Activated naive CD4-positive, alpha-beta T cell treated with anti-CD3 and anti-CD28 coated beads, Interleukin-2, amount 50 U/mL, for 24 hours (primary cell): ENCODE measurements at regions not wholly inside any gene's neighbourhood (a gene's known extent, or its start where the extent isn't known, plus 50 kb on each side); places are given as distances from the start of the nearest gene placed in this dataset.
"Not testable (repeated sequence)": the region's sequence is repeated elsewhere in the genome, so short reads cannot be mapped to it uniquely, and the experiment has no call there.

Experiments used
- H3K27ac Mint-ChIP-seq: one replicate; pipeline ENCODE4 v1.8.0; 2021; ENCODE audit warnings: mild to moderate bottlenecking, mixed read lengths
- H3K27me3 Mint-ChIP-seq: one replicate; pipeline ENCODE4 v1.8.0; 2021; ENCODE audit warnings: mixed read lengths
- H3K36me3 Mint-ChIP-seq: one replicate; pipeline ENCODE4 v1.8.0; 2021; ENCODE audit warnings: mixed read lengths
- H3K4me1 Mint-ChIP-seq: one replicate; pipeline ENCODE4 v1.8.0; 2021; ENCODE audit warnings: mixed read lengths
- H3K4me3 Mint-ChIP-seq: one replicate; pipeline ENCODE4 v1.8.0; 2021; ENCODE audit warnings: mild to moderate bottlenecking, mixed read lengths
- H3K9me3 Mint-ChIP-seq: one replicate; pipeline ENCODE4 v1.8.0; 2021; ENCODE audit warnings: mixed read lengths

DNA sequence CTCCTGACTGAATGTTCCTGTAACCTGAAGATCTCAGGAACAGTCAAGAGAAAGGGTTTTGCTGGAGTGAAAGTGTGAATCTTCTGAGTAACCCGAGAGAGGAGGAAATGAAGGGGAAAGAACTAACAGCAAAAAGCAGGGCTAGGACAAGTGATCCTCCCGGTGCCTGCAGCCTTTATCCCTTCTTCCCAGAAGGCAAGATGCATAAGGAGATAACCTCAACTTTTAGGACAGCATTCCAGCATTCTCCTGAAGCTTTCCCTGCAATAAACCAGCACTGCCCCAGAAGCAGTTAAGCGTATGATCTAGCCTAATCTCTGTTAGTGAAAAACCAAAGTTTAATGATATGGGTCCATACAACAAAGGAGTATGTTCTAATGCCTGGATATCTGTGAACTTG lies 298.8 kb downstream of the MEX3B start:
- Mint-ChIP-seq H3K27me3 (peaks cover 11% of the 10 kb centered on the region), H3K4me3 (no peak overlapping the region), H3K36me3 (no peaks in the 10 kb centered on the region), H3K4me1 (no peaks in the 10 kb centered on the region), H3K27ac (no peak overlapping the region), H3K9me3 (no peaks in the 10 kb centered on the region)

DNA sequence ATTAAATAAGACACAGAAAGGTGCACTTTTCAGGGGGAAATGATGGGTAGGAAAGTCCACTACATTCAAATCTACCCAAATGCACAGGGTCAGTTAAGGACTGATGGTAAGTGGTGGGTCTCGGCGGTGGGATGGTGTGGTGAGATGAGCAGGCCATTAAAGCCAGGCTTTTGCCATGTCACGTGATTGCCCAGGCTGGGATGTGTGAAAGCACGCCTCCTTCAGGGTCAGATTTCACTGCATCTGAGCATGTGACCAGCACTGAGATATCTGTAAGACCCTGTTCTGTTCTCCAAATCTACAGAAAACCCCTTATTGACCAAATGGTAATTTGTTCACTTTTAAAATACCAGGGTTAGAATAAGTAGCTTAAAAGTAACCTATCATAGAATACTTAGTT lies 301.5 kb downstream of the MEX3B start:
- Mint-ChIP-seq H3K27ac (no peak overlapping the region), H3K27me3 (peaks cover 7% of the 10 kb centered on the region), H3K36me3 (no peaks in the 10 kb centered on the region), H3K9me3 (no peaks in the 10 kb centered on the region), H3K4me1 (no peaks in the 10 kb centered on the region), H3K4me3 (no peak overlapping the region)

DNA sequence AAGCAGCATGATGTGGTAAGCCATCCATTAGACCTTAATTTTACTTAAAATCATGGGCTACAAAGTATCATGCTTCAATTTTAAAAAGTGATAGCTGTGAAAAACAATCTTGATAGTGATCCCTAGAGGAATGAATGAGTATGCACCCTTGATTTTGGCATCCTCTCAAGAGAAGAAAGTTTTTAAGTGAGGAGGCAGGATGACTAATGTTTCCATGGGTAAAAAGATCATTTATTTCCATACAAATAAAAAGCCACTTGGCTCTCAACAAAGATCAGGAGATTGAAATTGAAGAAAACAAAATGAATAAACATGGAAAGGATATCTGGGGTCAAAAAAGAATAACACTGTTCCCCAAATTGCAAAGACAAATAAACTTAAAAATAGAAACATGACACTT lies 305.4 kb downstream of the MEX3B start:
- no peaks in the 10 kb centered on the region for H3K36me3 Mint-ChIP-seq
- H3K4me3 Mint-ChIP-seq = no peak overlapping the region
- peaks cover 5% of the 10 kb centered on the region for H3K9me3 Mint-ChIP-seq
- peaks cover 5% of the 10 kb centered on the region for H3K27me3 Mint-ChIP-seq
- no peaks in the 10 kb centered on the region for H3K4me1 Mint-ChIP-seq
- no peak overlapping the region for H3K27ac Mint-ChIP-seq

DNA sequence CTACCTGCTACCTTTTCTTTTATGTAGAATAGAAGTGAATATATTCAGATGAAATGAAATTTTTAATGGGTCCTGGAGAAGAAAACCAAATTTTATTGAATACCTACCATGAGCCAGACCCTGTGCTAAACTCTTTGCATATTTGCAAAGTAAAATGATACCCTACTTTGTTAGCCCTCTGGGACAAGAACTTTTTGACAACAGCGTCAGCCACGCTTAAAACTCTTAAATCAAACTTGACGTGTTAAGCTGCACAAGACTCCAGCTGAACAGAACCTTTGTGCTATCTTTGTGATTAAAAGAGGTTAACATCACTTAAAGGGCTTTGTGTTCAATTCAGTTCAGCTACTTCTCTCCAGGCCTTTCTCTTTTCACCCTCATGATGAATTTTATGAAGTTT lies 316.5 kb downstream of the MEX3B start:
- no peaks in the 10 kb centered on the region for H3K4me1 Mint-ChIP-seq
- no peaks in the 10 kb centered on the region for H3K36me3 Mint-ChIP-seq
- H3K27ac Mint-ChIP-seq = no peak overlapping the region
- H3K27me3 Mint-ChIP-seq = peaks cover 3% of the 10 kb centered on the region
- H3K4me3 Mint-ChIP-seq = no peak overlapping the region
- H3K9me3 Mint-ChIP-seq = no peaks in the 10 kb centered on the region

DNA sequence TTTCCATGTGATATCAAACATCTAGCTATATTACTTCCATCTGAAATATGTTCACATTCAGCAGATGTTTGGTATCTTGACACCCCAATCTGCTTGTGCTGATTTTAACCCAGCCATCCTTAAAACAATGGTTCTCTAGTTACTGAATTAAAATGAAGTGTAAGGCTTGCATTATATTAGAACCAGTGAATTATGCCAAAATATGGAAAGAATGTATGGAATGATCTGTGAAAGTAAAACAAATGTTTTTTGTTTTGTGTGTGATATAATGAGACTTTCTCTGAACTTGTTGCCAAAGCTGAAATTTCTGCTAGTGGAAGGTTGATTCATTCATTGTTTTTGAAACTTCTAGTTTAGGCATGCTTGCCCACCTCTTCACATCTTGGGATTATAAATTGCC lies 317.1 kb downstream of the MEX3B start:
- H3K27me3 Mint-ChIP-seq = peaks cover 3% of the 10 kb centered on the region
- H3K27ac Mint-ChIP-seq = no peak overlapping the region
- H3K9me3 Mint-ChIP-seq = no peaks in the 10 kb centered on the region
- no peaks in the 10 kb centered on the region for H3K36me3 Mint-ChIP-seq
- H3K4me1 Mint-ChIP-seq = no peaks in the 10 kb centered on the region
- no peak overlapping the region for H3K4me3 Mint-ChIP-seq

DNA sequence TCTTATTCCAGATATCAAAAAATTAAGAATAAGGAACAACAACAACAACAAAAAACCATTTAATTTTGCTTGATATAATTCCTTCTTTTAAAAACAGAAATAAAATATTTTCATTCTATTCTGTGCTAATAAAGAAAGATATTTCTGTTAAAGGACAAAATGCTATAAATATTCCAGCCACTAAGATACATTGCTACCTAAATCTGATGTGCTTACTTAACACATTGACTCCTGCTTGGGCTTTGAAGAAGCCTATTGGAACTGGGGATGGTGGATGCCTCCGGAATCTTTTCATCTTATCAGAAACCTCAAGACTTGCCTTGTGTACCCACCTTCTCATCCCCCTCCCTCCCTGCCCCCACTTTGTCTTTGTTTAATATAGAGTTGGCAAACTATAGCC lies 320.2 kb downstream of the MEX3B start:
- Mint-ChIP-seq H3K36me3 (no peaks in the 10 kb centered on the region), H3K4me1 (no peaks in the 10 kb centered on the region), H3K9me3 (no peaks in the 10 kb centered on the region), H3K27me3 (peaks cover 3% of the 10 kb centered on the region), H3K4me3 (no peak overlapping the region), H3K27ac (no peak overlapping the region)

DNA sequence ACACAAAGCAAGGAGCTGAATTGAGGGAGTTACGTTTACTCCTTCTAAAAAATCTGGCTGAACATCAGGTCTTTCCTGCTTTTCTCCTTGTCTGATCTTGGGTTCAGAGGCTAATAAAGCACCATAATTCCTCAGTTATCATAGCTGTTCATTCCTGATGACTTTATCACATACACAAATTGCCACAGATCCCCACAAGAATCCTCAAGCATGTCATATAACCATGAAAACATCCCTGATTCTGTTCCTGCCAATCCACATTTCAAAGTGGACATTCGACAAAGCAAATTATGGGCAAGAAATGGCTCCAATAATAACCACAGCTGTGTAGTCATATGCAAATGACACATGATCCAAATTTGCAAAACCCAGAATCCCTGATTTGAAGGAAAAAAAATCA lies 321.3 kb downstream of the MEX3B start:
- Mint-ChIP-seq H3K4me3 (no peak overlapping the region), H3K4me1 (no peaks in the 10 kb centered on the region), H3K27me3 (peaks cover 2% of the 10 kb centered on the region), H3K36me3 (no peaks in the 10 kb centered on the region), H3K9me3 (no peaks in the 10 kb centered on the region), H3K27ac (no peak overlapping the region)

DNA sequence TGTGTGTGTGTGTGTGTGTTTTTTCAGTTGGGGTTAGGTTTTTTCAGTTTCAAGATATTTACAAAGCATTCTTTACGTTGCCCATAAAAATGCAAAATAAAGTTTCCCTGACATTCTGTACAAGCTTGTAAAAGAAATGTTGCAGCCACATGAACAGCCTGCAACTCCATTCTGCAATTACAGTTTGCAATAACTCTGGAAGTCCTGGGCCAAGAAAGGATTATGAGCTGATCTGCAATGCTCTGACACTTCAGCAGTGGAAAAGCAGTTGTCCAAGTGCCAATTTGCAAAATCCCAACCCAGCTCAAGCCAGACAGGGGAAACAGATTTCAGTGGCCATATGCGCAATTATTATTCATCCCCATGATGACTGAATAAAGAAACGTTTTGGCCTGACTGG lies 322.1 kb downstream of the MEX3B start:
- H3K36me3 Mint-ChIP-seq = no peaks in the 10 kb centered on the region
- H3K27me3 Mint-ChIP-seq = peaks cover 4% of the 10 kb centered on the region
- H3K4me3 Mint-ChIP-seq = no peak overlapping the region
- H3K4me1 Mint-ChIP-seq = no peaks in the 10 kb centered on the region
- no peak overlapping the region for H3K27ac Mint-ChIP-seq
- H3K9me3 Mint-ChIP-seq = no peaks in the 10 kb centered on the region

DNA sequence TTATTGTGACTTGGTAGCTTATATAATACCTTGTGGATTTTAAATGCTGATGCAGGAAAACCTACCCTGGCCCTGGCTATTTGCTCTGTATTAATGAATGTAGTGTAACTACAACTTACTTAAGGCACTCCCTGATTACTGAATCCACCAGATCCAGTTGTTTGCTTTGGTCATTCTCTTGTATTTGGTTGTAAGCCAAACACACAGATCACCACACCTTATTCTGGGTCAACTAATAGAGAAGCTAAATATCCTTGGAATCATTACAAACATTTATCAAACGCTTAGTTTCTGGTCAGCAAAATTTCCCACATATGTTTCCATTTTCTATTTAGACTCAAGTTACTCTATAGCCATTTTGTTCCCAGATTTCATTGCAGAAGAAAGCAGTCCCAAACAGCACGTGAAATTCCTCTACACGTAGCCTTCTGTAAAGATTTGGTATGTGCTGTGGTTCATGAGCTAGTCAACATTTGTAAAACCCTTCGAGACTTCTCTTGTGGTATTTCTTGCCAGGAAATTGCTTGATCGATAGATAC lies 322.6 kb downstream of the MEX3B start:
- Mint-ChIP-seq H3K27ac (no peak overlapping the region), H3K4me1 (no peaks in the 10 kb centered on the region), H3K9me3 (no peaks in the 10 kb centered on the region), H3K4me3 (no peak overlapping the region), H3K27me3 (peaks cover 5% of the 10 kb centered on the region), H3K36me3 (no peaks in the 10 kb centered on the region)

DNA sequence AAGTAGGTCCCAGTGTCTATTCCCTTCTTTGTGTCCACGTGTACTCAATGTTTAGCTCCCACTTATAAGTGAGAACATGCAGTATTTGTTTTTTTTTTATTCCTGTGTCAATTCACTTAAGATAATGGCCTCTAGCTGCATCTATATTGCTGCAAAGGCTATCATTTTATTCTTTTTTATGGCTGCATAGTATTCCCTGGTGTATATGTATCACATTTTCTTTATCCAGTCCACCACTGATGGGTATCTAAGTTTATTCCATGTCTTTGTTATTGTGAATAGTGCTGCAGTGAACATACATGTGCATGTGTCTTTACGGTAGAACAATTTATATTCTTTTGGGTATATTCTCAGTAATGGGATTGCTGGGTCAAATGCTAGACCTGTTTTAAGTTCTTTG lies 329.4 kb downstream of the MEX3B start:
- not testable (repeated sequence) for H3K27ac Mint-ChIP-seq, H3K36me3 Mint-ChIP-seq, H3K4me1 Mint-ChIP-seq, H3K4me3 Mint-ChIP-seq, H3K9me3 Mint-ChIP-seq, H3K27me3 Mint-ChIP-seq

DNA sequence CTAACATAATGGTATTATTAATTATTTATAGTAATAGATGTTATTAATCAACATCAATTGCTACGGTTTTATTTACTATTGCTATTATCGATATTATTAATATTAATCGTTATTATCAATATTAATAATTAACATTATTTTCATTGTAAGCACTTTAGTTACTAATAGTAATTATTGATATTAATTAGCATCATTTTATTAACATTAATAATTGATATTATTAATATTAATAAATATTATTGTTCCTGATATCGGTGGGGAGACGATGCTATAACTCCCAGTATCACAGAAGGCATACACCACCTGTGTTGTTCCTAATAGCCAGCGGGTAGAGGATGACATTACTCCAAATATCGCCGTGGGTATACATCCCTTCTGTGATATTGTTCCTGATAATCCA lies 335.5 kb downstream of the MEX3B start:
- Mint-ChIP-seq H3K4me3 (no peak overlapping the region), H3K4me1 (no peaks in the 10 kb centered on the region), H3K27ac (no peak overlapping the region), H3K9me3 (peaks cover 4% of the 10 kb centered on the region), H3K36me3 (no peaks in the 10 kb centered on the region), H3K27me3 (peaks cover 2% of the 10 kb centered on the region)

DNA sequence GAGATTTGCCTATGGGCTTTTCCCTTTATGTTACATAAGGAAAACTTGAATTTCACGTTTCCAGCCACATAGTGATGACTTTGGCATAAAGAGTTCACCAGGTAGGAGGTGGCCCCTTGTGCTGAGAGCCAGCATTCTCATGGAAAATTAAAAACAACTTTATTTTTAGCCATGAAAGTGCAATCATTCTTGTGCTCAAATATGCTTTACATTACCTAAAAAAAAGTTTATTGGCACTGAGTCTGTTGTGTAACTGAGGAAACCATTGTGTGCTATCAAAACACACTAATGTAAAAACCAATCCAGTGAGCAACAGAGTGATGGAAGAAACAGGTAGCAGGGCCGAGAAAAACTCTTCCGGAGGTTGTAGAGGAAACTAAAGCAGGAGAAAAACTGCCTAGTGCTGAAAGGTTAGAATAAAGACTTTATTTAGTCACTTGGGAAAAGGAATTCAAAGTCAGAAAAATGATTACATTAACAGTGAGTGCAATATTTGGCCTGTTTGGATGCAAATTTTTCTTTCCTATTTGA lies 332.9 kb upstream of the TMC3 start:
- not testable (repeated sequence) for H3K4me1 Mint-ChIP-seq, H3K36me3 Mint-ChIP-seq, H3K27ac Mint-ChIP-seq, H3K9me3 Mint-ChIP-seq, H3K27me3 Mint-ChIP-seq, H3K4me3 Mint-ChIP-seq

DNA sequence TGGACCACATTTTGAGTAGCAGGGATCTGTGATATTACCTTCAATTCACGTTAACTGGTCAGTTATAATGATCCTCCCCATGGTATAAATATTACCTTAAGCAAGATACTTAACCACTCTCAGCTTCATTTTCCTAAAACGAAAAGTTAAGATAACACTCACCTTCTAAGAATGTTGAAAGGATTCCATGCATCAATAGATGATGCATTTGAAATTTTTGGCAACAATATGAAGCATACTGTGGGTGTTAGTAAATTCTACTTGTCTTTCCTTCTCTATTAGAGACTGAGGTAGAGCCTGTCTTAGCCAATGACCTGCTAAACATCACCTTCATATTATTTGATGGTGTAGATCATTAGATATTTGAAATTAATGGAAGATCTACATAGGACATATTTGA lies 331.7 kb upstream of the TMC3 start:
- H3K4me1 Mint-ChIP-seq, H3K27me3 Mint-ChIP-seq, H3K4me3 Mint-ChIP-seq, H3K27ac Mint-ChIP-seq, H3K36me3 Mint-ChIP-seq, H3K9me3 Mint-ChIP-seq: not testable (repeated sequence)

DNA sequence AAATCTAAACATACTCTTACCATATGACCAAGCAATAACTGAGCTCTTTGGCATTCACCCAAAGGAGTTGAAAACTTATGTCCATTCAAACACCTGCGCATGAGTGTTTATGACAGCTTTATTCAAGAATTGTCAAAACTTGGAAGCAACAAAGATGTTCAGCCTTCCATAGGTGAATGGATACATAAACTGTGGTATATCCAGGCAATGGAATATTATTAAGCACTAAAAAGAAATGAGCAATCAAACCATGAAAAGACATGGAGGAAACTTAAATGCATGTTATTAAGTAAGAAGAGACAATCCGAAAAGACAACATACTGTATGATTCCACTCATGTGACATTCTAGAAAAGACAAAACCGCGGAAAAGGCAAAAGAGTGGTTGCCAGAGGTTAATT lies 312.0 kb upstream of the TMC3 start:
- H3K9me3 Mint-ChIP-seq = peaks cover 5% of the 10 kb centered on the region
- peaks cover 11% of the 10 kb centered on the region for H3K27me3 Mint-ChIP-seq
- no peaks in the 10 kb centered on the region for H3K36me3 Mint-ChIP-seq
- no peak overlapping the region for H3K4me3 Mint-ChIP-seq
- H3K4me1 Mint-ChIP-seq = no peaks in the 10 kb centered on the region
- no peak overlapping the region for H3K27ac Mint-ChIP-seq

DNA sequence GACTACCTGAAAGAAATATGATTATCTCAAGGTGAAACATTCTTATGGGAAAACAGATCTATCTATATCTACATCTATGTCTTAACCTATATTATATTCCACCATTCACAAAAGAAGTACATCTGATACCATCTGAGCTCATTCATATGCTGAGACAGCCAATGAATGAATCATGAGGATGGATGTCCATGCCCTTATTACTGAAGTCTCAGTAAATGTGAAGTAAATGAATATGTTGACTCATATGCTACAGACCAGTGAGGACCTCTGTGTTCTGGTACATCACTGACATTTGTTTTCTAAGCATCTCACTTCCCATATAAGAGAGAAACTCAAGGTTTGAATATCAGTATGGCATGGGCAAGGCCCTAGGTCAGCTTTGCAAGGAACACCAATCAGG lies 311.2 kb upstream of the TMC3 start:
- Mint-ChIP-seq H3K36me3 (no peaks in the 10 kb centered on the region), H3K27me3 (peaks cover 12% of the 10 kb centered on the region), H3K27ac (no peak overlapping the region), H3K9me3 (peaks cover 9% of the 10 kb centered on the region), H3K4me1 (no peaks in the 10 kb centered on the region), H3K4me3 (no peak overlapping the region)

DNA sequence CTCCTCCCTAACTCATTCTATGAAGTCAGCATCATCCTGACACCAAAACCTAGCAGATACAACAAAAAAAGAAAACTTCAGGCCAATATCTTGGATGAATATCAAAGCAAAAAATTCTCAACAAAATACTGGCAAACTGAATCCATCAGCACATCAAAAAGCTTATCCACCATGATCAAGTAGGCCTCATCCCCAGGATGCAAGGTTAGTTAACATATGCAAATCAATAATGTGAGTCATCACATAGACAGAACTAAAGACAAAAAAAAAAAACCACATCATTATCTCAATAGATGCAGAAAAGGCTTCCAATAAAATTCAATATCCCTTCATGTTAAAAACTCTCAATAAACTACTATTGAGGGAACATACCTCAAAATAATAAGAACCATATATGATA lies 306.8 kb upstream of the TMC3 start:
- H3K27ac Mint-ChIP-seq = no peak overlapping the region
- no peaks in the 10 kb centered on the region for H3K36me3 Mint-ChIP-seq
- no peaks in the 10 kb centered on the region for H3K4me1 Mint-ChIP-seq
- H3K9me3 Mint-ChIP-seq = peaks cover 15% of the 10 kb centered on the region
- H3K27me3 Mint-ChIP-seq = peaks cover 6% of the 10 kb centered on the region
- no peak overlapping the region for H3K4me3 Mint-ChIP-seq

DNA sequence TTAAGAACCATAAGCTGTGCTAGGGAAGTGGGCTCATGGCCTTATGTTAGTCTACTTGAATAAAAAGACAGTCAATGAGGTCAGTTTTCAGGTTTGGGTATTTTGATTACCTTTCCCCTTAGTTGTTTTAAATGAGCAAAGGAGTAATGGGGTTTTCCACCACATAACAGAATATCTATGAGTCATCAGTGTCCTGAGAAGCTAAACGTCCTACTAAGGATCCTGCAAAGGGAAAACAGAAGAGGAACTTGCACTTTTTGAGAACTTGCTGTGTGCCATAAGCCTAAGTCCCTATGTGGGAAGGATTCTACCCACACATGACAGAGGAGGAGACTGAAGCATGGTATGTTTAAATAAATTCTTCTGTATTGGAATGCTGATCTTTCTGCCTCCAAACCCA lies 292.8 kb upstream of the TMC3 start:
- Mint-ChIP-seq H3K27ac (no peak overlapping the region), H3K36me3 (no peaks in the 10 kb centered on the region), H3K27me3 (peaks cover 2% of the 10 kb centered on the region), H3K4me1 (no peaks in the 10 kb centered on the region), H3K4me3 (no peak overlapping the region), H3K9me3 (no peaks in the 10 kb centered on the region)
